Psoas muscle (tissue), 7 donors: ENCODE measurements at regions not wholly inside any gene's neighbourhood (a gene's known extent, or its start where the extent isn't known, plus 50 kb on each side); places are given as distances from the start of the nearest gene placed in this dataset.

Experiments
- ATAC-seq, 4 donors: fragments of 200-7000 bp; cut with Tn5 transposase; one replicate each; pipeline ENCODE4 v1.9.1; 2020; ENCODE audit warnings: moderate library complexity in 3 of 4, mild to moderate bottlenecking in 2 of 4
- DNase-seq, 2 donors: peaks; one replicate each; pipeline ENCODE4 v3.0.0-alpha.2; 2020
- H3K27ac ChIP-seq: fragments of 200-600 bp; one replicate; pipeline ENCODE4 v1.8.0; 2022
- H3K27me3 ChIP-seq, 3 donors: fragments of 200-600 bp in 1 of 3; one replicate each; pipeline versions ENCODE4 v1.6.1 to v1.8.0; 2013 to 2022; ENCODE audit warnings: low read length in 2 of 3, mild to moderate bottlenecking in 2 of 3, moderate library complexity in 1 of 3; ENCODE audit not compliant: insufficient read depth in 3 of 3
- H3K36me3 ChIP-seq, 2 donors: fragments of 200-600 bp in 1 of 2; one replicate each; pipeline versions ENCODE4 v1.6.1 to v1.8.0; 2013 to 2022; ENCODE audit warnings: low read depth in 1 of 2, mild to moderate bottlenecking in 1 of 2, moderate library complexity in 1 of 2; ENCODE audit not compliant: insufficient read depth in 1 of 2
- H3K4me1 ChIP-seq: fragments of 200-600 bp; one replicate; pipeline ENCODE4 v1.8.0; 2022
- H3K4me3 ChIP-seq: fragments of 200-600 bp; one replicate; pipeline ENCODE4 v1.8.0; 2022; ENCODE audit warnings: mild to moderate bottlenecking
- H3K9me3 ChIP-seq: fragments of 200-600 bp; one replicate; pipeline ENCODE4 v1.8.0; 2022
- WGBS, 3 donors: extraction: QIAGEN DNeasy Blood & Tissue Kit; methylation state at CpG; one replicate each; pipeline versions ENCODE4 v1.1.6 to v1.1.7; 2013; 5-methylcytosine and 5-hydroxymethylcytosine counted together
- intact Hi-C, 2 donors: fragments of 100-400 bp; cut with DNase I; formaldehyde crosslinking; loops; one replicate each; pipeline versions ENCODE4 v1.11.0 to v1.14.2; 2022
- TF ChIP-seq, protein P1 (sequence below): fragments of 200-600 bp; IDR thresholded peaks from one replicate; pipeline ENCODE4 v1.8.0; 2022; ENCODE audit warnings: antibody characterized with exemption
- donor health status: healthy with polysubstance abuse.
- donor health status: DM: no; HTN: no; CAD: no; lungs with moderate emphysema.
- donor health status: Bipolar disorder and iron deficiency.
- donor health status: healthy.
- donor health status: DM: yes; HTN: yes; CAD: no.
- donor health status: DM: no; HTN: no; CAD: no.
- donor health status: DM: yes; HTN: yes; CAD: no.

GRCh38 chr20:7432612-7433011 lies 507.6 kb downstream of the HAO1 start:
- no peak overlapping the region for H3K4me3 ChIP-seq
- H3K27ac ChIP-seq = no peak overlapping the region
- DNase-seq = no peak
- no peaks in the 10 kb centered on the region for H3K27me3 ChIP-seq
- no peaks in the 10 kb centered on the region for H3K36me3 ChIP-seq
- no peak for ATAC-seq
- TF ChIP-seq, protein P1, sequence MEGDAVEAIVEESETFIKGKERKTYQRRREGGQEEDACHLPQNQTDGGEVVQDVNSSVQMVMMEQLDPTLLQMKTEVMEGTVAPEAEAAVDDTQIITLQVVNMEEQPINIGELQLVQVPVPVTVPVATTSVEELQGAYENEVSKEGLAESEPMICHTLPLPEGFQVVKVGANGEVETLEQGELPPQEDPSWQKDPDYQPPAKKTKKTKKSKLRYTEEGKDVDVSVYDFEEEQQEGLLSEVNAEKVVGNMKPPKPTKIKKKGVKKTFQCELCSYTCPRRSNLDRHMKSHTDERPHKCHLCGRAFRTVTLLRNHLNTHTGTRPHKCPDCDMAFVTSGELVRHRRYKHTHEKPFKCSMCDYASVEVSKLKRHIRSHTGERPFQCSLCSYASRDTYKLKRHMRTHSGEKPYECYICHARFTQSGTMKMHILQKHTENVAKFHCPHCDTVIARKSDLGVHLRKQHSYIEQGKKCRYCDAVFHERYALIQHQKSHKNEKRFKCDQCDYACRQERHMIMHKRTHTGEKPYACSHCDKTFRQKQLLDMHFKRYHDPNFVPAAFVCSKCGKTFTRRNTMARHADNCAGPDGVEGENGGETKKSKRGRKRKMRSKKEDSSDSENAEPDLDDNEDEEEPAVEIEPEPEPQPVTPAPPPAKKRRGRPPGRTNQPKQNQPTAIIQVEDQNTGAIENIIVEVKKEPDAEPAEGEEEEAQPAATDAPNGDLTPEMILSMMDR = no peak
- H3K9me3 ChIP-seq = no peaks in the 10 kb centered on the region
- 95 to 97% (median 97%) methylated on average over 7 of the region's 7 CpGs for WGBS, 3 donors
- H3K4me1 ChIP-seq = no peaks in the 10 kb centered on the region
- intact Hi-C loops = no loop called here

- intact Hi-C loops = no loop called here
- 89 to 92% (median 92%) methylated on average over 3 of the region's 3 CpGs for WGBS, 3 donors
- ATAC-seq = no peak
- no peak for DNase-seq
- Histone ChIP-seq H3K36me3 (no peaks in the 10 kb centered on the region), H3K27me3 (no peaks in the 10 kb centered on the region), H3K4me1 (no peaks in the 10 kb centered on the region), H3K27ac (no peak overlapping the region), H3K9me3 (no peaks in the 10 kb centered on the region), H3K4me3 (no peak overlapping the region)
- TF ChIP-seq, protein P1 = no peak
Measured at GRCh38 chr20:7437311-7437710, 502.9 kb downstream of the HAO1 start.

- H3K27ac ChIP-seq = no peak overlapping the region
- WGBS, 3 donors = 85 to 94% (median 90%) methylated on average over 1 of the region's 1 CpG
- H3K4me3 ChIP-seq = no peak overlapping the region
- no peaks in the 10 kb centered on the region for H3K4me1 ChIP-seq
- no peaks in the 10 kb centered on the region for H3K27me3 ChIP-seq
- H3K36me3 ChIP-seq = no peaks in the 10 kb centered on the region
- intact Hi-C loops = no loop called here
- DNase-seq (no peak), ATAC-seq (no peak)
- TF ChIP-seq, protein P1 = no peak
- no peaks in the 10 kb centered on the region for H3K9me3 ChIP-seq
Measured at GRCh38 chr20:7449269-7449668, 491.0 kb downstream of the HAO1 start.

- DNase-seq = no peak
- Histone ChIP-seq H3K36me3 (no peaks in the 10 kb centered on the region), H3K27ac (no peak overlapping the region), H3K27me3 (no peaks in the 10 kb centered on the region), H3K4me3 (no peak overlapping the region), H3K9me3 (no peaks in the 10 kb centered on the region), H3K4me1 (no peaks in the 10 kb centered on the region)
- ATAC-seq = no peak
- intact Hi-C loops = no loop called here
- TF ChIP-seq, protein P1 = no peak
- 91 to 95% (median 91%) methylated on average over 2 of the region's 2 CpGs for WGBS, 3 donors
Measured at GRCh38 chr20:7452890-7453289, 487.4 kb downstream of the HAO1 start.

DNA sequence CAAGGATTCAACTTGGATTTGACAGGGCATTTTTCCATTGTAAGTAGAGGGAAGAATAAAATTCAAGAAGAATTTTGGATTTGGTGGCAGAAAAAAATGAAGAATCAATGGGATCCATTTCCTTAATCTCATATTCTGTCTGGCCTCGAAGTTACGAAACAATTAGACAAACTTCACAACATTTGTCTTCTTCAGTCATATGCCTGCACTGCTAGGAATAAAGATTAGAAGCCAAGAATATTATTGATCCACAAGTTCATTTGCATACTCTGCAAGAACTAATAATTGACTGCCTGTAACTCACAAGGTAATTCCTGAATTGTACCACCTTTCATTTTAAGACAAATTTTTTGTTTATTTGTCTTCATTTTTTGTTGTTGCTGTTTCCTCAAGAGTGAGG lies 486.2 kb downstream of the HAO1 start:
- no peak for ATAC-seq

More for the DNA sequence above, 486.2 kb downstream of the HAO1 start:
- Histone ChIP-seq H3K4me3 (no peak overlapping the region), H3K27ac (no peak overlapping the region), H3K4me1 (no peaks in the 10 kb centered on the region), H3K9me3 (no peaks in the 10 kb centered on the region), H3K27me3 (no peaks in the 10 kb centered on the region), H3K36me3 (no peaks in the 10 kb centered on the region)
- WGBS, 3 donors = 60 to 86% (median 80%) methylated on average over 2 of the region's 2 CpGs
- DNase-seq = no peak
- TF ChIP-seq, protein P1 = no peak
- intact Hi-C loops = no loop called here
